GM12891 (cell line): ENCODE measurements at regions not wholly inside any gene's neighbourhood (a gene's known extent, or its start where the extent isn't known, plus 50 kb on each side); places are given as distances from the start of the nearest gene placed in this dataset.

Experiments
- POLR2A ChIP-seq: IDR thresholded peaks from 2 replicates; pipeline ENCODE4 v1.6.1; 2011; ENCODE audit warnings: low read depth, low read length, control low read depth
- POLR2AphosphoS5 ChIP-seq: IDR thresholded peaks from 2 replicates; pipeline ENCODE4 v1.6.1; 2011; ENCODE audit warnings: low read depth, low read length, control low read depth

- TF ChIP-seq POLR2AphosphoS5 (no peak), POLR2A (no peak)
Measured at GRCh38 chr1:221396526-221396925, 345.4 kb downstream of the DUSP10 start.
